ENCODE measurements at regions not wholly inside any gene's neighbourhood (a gene's known extent, or its start where the extent isn't known, plus 50 kb on each side); places are given as distances from the start of the nearest gene placed in this dataset.

DNA sequence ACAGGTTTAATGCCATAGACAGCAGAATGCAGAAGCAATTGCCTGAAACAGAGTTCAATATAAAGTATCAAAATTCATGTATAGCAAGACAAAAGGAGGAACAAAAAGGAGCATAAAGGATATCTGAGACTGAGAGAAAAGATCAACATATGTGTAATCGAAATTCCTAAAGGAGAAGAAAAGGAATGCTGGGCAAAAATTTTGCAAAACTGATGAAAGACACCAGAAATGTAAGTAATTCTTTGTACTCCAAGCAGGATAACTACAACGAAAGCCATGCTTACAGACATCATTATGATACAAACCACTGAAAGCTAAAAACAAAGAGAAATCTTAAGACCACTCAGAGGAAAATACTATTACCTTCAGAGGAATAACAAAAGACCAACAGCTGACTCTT is 72.8 kb upstream of the MTAP start:
- Histone ChIP-seq H3K9ac (ENCODE audit: low read length) (no peak overlapping the region), H3K36me3 (ENCODE audit: low read depth, low read length) (no peaks in the 10 kb centered on the region), H3K4me1 (ENCODE audit: insufficient read depth, low read length) (no peaks in the 10 kb centered on the region), H3K4me2 (ENCODE audit: low read length) (no peak overlapping the region), H3F3A (ENCODE audit: low read length, unreplicated experiment) (no peaks in the 10 kb centered on the region), H3K27ac (ENCODE audit: low read length) (no peak overlapping the region), H3K9me3 (ENCODE audit: low read length) (no peaks in the 10 kb centered on the region), H3K79me2 (ENCODE audit: low read length) (no peaks in the 10 kb centered on the region), H3K4me3 (ENCODE audit: low read length) (no peak overlapping the region), H4K20me1 (ENCODE audit: low read length) (no peaks in the 10 kb centered on the region), H3K27me3 (ENCODE audit: low read length) (no peaks in the 10 kb centered on the region), H2AFZ (ENCODE audit: low read length) (no peak overlapping the region), H3K9me2 (replicated peaks; ENCODE audit: low read length) (no peaks in the 10 kb centered on the region)
- TF ChIP-seq EZH2phosphoT487 (IDR thresholded peaks at IDR 0.05; ENCODE audit: borderline replicate concordance, low read length) (no peak), EZH2 (IDR thresholded peaks at IDR 0.05; ENCODE audit: low read length, unreplicated experiment) (no peak)
- TF ChIP-seq, protein P1, sequence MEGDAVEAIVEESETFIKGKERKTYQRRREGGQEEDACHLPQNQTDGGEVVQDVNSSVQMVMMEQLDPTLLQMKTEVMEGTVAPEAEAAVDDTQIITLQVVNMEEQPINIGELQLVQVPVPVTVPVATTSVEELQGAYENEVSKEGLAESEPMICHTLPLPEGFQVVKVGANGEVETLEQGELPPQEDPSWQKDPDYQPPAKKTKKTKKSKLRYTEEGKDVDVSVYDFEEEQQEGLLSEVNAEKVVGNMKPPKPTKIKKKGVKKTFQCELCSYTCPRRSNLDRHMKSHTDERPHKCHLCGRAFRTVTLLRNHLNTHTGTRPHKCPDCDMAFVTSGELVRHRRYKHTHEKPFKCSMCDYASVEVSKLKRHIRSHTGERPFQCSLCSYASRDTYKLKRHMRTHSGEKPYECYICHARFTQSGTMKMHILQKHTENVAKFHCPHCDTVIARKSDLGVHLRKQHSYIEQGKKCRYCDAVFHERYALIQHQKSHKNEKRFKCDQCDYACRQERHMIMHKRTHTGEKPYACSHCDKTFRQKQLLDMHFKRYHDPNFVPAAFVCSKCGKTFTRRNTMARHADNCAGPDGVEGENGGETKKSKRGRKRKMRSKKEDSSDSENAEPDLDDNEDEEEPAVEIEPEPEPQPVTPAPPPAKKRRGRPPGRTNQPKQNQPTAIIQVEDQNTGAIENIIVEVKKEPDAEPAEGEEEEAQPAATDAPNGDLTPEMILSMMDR (conservative IDR thresholded peaks at IDR 0.05; ENCODE audit: low read depth, low read length): no peak
- ChIA-PET CTCF (no interaction called here), POLR2A (ENCODE audit: unreplicated experiment) (no interaction called here)
- ATAC-seq (no peak), DNase-seq (no peak)
- intact Hi-C loops (cut with micrococcal nuclease): no loop called here
- no TSS peak for BruUV-seq (replicated peaks)

DNA sequence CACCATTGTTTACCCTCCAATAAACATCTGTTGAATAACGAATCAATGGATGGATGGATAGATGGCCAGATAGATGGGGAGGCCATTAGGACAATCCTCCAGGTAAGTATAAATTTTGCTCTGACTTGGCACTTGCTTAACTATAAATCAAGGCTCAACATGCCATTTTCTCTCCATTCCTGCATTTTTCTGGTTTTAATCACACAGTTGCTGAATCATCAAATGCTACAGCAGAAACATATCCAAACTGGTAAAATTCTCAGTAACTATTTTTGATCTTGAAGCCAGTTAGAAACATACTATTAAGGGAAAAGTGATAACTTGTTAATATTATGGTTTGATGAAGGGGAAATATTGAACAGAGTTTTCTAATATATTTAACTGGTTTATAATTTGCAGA is 71.5 kb upstream of the MTAP start:
- Histone ChIP-seq H3K9me3 (ENCODE audit: low read length) (no peaks in the 10 kb centered on the region), H3F3A (ENCODE audit: low read length, unreplicated experiment) (no peaks in the 10 kb centered on the region), H3K27ac (ENCODE audit: low read length) (no peak overlapping the region), H3K4me2 (ENCODE audit: low read length) (no peak overlapping the region), H3K9me2 (replicated peaks; ENCODE audit: low read length) (no peaks in the 10 kb centered on the region), H3K79me2 (ENCODE audit: low read length) (no peaks in the 10 kb centered on the region), H3K4me3 (ENCODE audit: low read length) (no peak overlapping the region), H3K9ac (ENCODE audit: low read length) (no peak overlapping the region), H3K4me1 (ENCODE audit: insufficient read depth, low read length) (no peaks in the 10 kb centered on the region), H3K27me3 (ENCODE audit: low read length) (no peaks in the 10 kb centered on the region), H2AFZ (ENCODE audit: low read length) (no peak overlapping the region), H4K20me1 (ENCODE audit: low read length) (no peaks in the 10 kb centered on the region), H3K36me3 (ENCODE audit: low read depth, low read length) (no peaks in the 10 kb centered on the region)
- POLR2A ChIA-PET (ENCODE audit: unreplicated experiment): no interaction called here
- no peak for DNase-seq
- BruUV-seq (replicated peaks): no TSS peak
- TF ChIP-seq EZH2 (IDR thresholded peaks at IDR 0.05; ENCODE audit: low read length, unreplicated experiment): no peak
- CTCF ChIA-PET: no interaction called here
- intact Hi-C loops (cut with micrococcal nuclease): no loop called here
- ATAC-seq: no peak

DNA sequence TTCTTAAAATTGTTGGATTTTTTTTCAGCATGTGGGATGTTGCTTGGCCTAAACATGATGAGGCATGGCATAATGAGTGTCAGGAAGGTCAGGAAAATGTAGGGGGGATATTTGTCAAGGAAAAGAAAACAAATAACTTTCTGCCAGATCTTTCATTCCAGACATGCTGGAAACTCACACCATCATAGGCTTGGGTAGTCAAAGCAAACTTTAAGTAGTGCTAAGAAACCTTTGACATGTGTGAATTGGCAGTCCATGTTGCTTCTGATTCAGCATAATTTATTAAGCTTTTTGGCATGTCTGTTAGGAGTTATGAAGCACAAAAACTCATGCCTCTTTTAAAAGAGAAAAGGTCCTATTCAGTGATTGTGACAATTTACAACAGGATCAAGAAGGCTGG is 61.3 kb upstream of the MTAP start:
- Histone ChIP-seq H3K9me3 (ENCODE audit: low read length) (no peaks in the 10 kb centered on the region), H3K4me1 (ENCODE audit: insufficient read depth, low read length) (no peaks in the 10 kb centered on the region), H2AFZ (ENCODE audit: low read length) (no peak overlapping the region), H3K79me2 (ENCODE audit: low read length) (no peaks in the 10 kb centered on the region), H3K9me2 (replicated peaks; ENCODE audit: low read length) (no peaks in the 10 kb centered on the region), H4K20me1 (ENCODE audit: low read length) (no peaks in the 10 kb centered on the region), H3K27ac (ENCODE audit: low read length) (no peak overlapping the region), H3K4me2 (ENCODE audit: low read length) (no peak overlapping the region), H3K36me3 (ENCODE audit: low read depth, low read length) (no peaks in the 10 kb centered on the region), H3K27me3 (ENCODE audit: low read length) (no peaks in the 10 kb centered on the region), H3K9ac (ENCODE audit: low read length) (no peak overlapping the region), H3F3A (ENCODE audit: low read length, unreplicated experiment) (no peaks in the 10 kb centered on the region), H3K4me3 (ENCODE audit: low read length) (no peak overlapping the region)
- intact Hi-C loops (cut with micrococcal nuclease): no loop called here
- CTCF ChIA-PET: no interaction called here
- POLR2A ChIA-PET (ENCODE audit: unreplicated experiment): no interaction called here
- no TSS peak for BruUV-seq (replicated peaks)
- DNase-seq: no peak
- no peak for ATAC-seq
- no peak for TF ChIP-seq EZH2phosphoT487 (IDR thresholded peaks at IDR 0.05; ENCODE audit: borderline replicate concordance, low read length)
- TF ChIP-seq, protein P1 (conservative IDR thresholded peaks at IDR 0.05; ENCODE audit: low read depth, low read length): no peak
- no peak for TF ChIP-seq EZH2 (IDR thresholded peaks at IDR 0.05; ENCODE audit: low read length, unreplicated experiment)

Data from PC-3 (cell line).